ENCODE measurements at regions not wholly inside any gene's neighbourhood (a gene's known extent, or its start where the extent isn't known, plus 50 kb on each side); places are given as distances from the start of the nearest gene placed in this dataset.

GRCh38 chr6:139753198-139753861 lies 378.9 kb upstream of the CITED2 start:
- H3K9me3 ChIP-seq = no peaks in the 10 kb centered on the region
- intact Hi-C loops (cut with DNase I) = no loop called here
- peaks cover 0 to 6% (median 0%) of the 10 kb centered on the region in 3 donors for H3K4me1 ChIP-seq
- no peak overlapping the region for H3K27ac ChIP-seq
- no peaks in the 10 kb centered on the region for H3K36me3 ChIP-seq
- TF ChIP-seq POLR2A (IDR thresholded peaks at IDR 0.05) (no peak), CTCF (IDR thresholded peaks at IDR 0.05) (no peak)
- WGBS, 2 donors = 83 to 89% methylated on average over 4 of the region's 4 CpGs
- DNase-seq = no peak
- no peaks in the 10 kb centered on the region for H3K27me3 ChIP-seq
- H3K4me3 ChIP-seq = no peak overlapping the region

DNA sequence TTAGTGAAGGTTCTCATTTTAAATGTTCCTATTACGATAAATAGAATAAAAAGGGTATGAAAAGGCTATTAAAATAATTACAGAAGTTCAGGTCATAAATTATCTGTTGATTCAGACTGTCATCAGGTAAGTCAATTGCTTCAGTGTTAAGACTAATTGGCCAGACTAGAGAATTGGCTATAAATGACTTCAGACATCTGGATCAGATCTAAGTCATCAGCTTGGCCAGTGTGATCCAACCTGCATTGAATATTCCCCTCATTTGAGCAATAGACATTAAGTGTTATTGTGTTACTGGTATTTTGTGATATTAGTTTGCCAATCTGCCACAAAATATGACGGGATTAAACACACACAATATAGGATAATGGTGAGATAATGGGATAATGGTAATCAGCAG lies 377.6 kb upstream of the CITED2 start:
- H3K4me1 ChIP-seq = peaks cover 0 to 3% (median 0%) of the 10 kb centered on the region in 3 donors
- H3K4me3 ChIP-seq = no peak overlapping the region
- TF ChIP-seq POLR2A (IDR thresholded peaks at IDR 0.05) (no peak), CTCF (IDR thresholded peaks at IDR 0.05) (no peak)
- 88 to 92% methylated on average over 2 of the region's 2 CpGs for WGBS, 2 donors
- no peaks in the 10 kb centered on the region for H3K9me3 ChIP-seq
- no peak for DNase-seq
- no peaks in the 10 kb centered on the region for H3K36me3 ChIP-seq
- intact Hi-C loops (cut with DNase I) = no loop called here
- H3K27ac ChIP-seq = no peak overlapping the region
- no peaks in the 10 kb centered on the region for H3K27me3 ChIP-seq

DNA sequence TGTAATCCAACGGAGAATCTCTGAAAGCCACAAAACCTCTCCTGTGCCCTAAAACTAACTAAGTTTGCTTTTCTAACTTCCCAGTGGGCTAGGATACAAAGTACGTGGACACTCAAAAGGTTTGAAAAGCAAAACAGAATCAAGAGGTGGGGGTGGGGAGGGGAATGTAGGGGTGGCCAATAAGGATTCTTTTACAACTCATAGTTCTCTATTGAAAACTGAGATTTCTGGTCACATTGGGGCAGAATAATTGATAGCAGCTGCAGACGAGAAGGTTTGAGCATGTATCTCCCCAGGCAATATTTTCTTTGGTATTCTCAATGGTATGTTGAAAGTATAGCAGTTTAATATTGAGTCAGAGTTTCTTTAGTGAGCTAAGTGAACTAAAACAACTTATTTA lies 376.7 kb upstream of the CITED2 start:
- Histone ChIP-seq H3K27ac (no peak overlapping the region), H3K4me1 (peaks cover 0 to 3% (median 0%) of the 10 kb centered on the region in 3 donors), H3K36me3 (no peaks in the 10 kb centered on the region), H3K27me3 (no peaks in the 10 kb centered on the region), H3K4me3 (no peak overlapping the region), H3K9me3 (no peaks in the 10 kb centered on the region)
- DNase-seq = no peak
- intact Hi-C loops (cut with DNase I) = no loop called here
- TF ChIP-seq POLR2A (IDR thresholded peaks at IDR 0.05) = no peak
- TF ChIP-seq CTCF (IDR thresholded peaks at IDR 0.05) = no peak
- 74 to 96% methylated on average over 3 of the region's 3 CpGs for WGBS, 2 donors

- Histone ChIP-seq H3K36me3 (no peaks in the 10 kb centered on the region), H3K4me1 (peaks cover 0 to 12% (median 8%) of the 10 kb centered on the region in 3 donors), H3K4me3 (no peak overlapping the region), H3K27ac (no peak overlapping the region), H3K27me3 (no peaks in the 10 kb centered on the region), H3K9me3 (no peaks in the 10 kb centered on the region)
- WGBS, 2 donors = 69 to 76% methylated on average over 5 of the region's 5 CpGs
- TF ChIP-seq CTCF (IDR thresholded peaks at IDR 0.05) = no peak
- no peak for TF ChIP-seq POLR2A (IDR thresholded peaks at IDR 0.05)
- intact Hi-C loops (cut with DNase I) = no loop called here
- no peak for DNase-seq
Observed at GRCh38 chr6:139748353-139749146, 374.1 kb upstream of the CITED2 start.

GRCh38 chr6:139747154-139747553 lies 372.7 kb upstream of the CITED2 start:
- no peaks in the 10 kb centered on the region for H3K9me3 ChIP-seq
- no peak overlapping the region for H3K4me3 ChIP-seq
- no peaks in the 10 kb centered on the region for H3K27me3 ChIP-seq
- no peak overlapping the region for H3K27ac ChIP-seq
- no peaks in the 10 kb centered on the region for H3K36me3 ChIP-seq
- intact Hi-C loops (cut with DNase I) = no loop called here
- no peak for TF ChIP-seq CTCF (IDR thresholded peaks at IDR 0.05)
- 89 to 92% methylated on average over 5 of the region's 5 CpGs for WGBS, 2 donors
- H3K4me1 ChIP-seq = peaks cover 0 to 20% (median 8%) of the 10 kb centered on the region in 3 donors
- no peak for DNase-seq
